ENCODE measurements at regions not wholly inside any gene's neighbourhood (a gene's known extent, or its start where the extent isn't known, plus 50 kb on each side); places are given as distances from the start of the nearest gene placed in this dataset.

- no peak for DNase-seq (ENCODE audit: low spot score)
- TF ChIP-seq, protein P1, sequence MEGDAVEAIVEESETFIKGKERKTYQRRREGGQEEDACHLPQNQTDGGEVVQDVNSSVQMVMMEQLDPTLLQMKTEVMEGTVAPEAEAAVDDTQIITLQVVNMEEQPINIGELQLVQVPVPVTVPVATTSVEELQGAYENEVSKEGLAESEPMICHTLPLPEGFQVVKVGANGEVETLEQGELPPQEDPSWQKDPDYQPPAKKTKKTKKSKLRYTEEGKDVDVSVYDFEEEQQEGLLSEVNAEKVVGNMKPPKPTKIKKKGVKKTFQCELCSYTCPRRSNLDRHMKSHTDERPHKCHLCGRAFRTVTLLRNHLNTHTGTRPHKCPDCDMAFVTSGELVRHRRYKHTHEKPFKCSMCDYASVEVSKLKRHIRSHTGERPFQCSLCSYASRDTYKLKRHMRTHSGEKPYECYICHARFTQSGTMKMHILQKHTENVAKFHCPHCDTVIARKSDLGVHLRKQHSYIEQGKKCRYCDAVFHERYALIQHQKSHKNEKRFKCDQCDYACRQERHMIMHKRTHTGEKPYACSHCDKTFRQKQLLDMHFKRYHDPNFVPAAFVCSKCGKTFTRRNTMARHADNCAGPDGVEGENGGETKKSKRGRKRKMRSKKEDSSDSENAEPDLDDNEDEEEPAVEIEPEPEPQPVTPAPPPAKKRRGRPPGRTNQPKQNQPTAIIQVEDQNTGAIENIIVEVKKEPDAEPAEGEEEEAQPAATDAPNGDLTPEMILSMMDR (IDR thresholded peaks at IDR 0.05; ENCODE audit: poor library complexity): no peak
- TF ChIP-seq EZH2phosphoT487 (IDR thresholded peaks at IDR 0.05; ENCODE audit: low read depth, severe bottlenecking, unreplicated experiment): no peak
- no peak for TF ChIP-seq EZH2 (IDR thresholded peaks at IDR 0.05; ENCODE audit: borderline replicate concordance)
- H3K36me3 ChIP-seq (replicated peaks; ENCODE audit: insufficient read depth, low read depth): no peaks in the 10 kb centered on the region
- H3K4me2 ChIP-seq: no peak overlapping the region
- H3K4me1 ChIP-seq (ENCODE audit: insufficient read depth): no peaks in the 10 kb centered on the region
- no peaks in the 10 kb centered on the region for H4K20me1 ChIP-seq (ENCODE audit: insufficient read depth, poor library complexity, severe bottlenecking)
- H2AFZ ChIP-seq: no peak overlapping the region
- H3K9me3 ChIP-seq (ENCODE audit: low read depth): no peaks in the 10 kb centered on the region
- no peaks in the 10 kb centered on the region for H3K79me2 ChIP-seq
- WGBS (ENCODE audit: low lambda C conversion rate, missing lambda C conversion rate): 85% methylated on average over 11 of the region's 11 CpGs
- no peak overlapping the region for H3K27ac ChIP-seq
- H3K9me2 ChIP-seq (replicated peaks; ENCODE audit: insufficient read depth): no peaks in the 10 kb centered on the region
- no peaks in the 10 kb centered on the region for H3K27me3 ChIP-seq
- H3K4me3 ChIP-seq: no peak overlapping the region
Observed at GRCh38 chr2:2733818-2734217, 402.7 kb upstream of the MYT1L start.

GRCh38 chr2:2732331-2733119, 401.4 kb upstream of the MYT1L start:
- TF ChIP-seq EZH2phosphoT487 (IDR thresholded peaks at IDR 0.05; ENCODE audit: low read depth, severe bottlenecking, unreplicated experiment) (no peak), EZH2 (IDR thresholded peaks at IDR 0.05; ENCODE audit: borderline replicate concordance) (no peak)
- TF ChIP-seq, protein P1 (IDR thresholded peaks at IDR 0.05; ENCODE audit: poor library complexity): no peak

GRCh38 chr2:2731816-2732284, 400.8 kb upstream of the MYT1L start:
- H2AFZ ChIP-seq: no peak overlapping the region
- no peak for DNase-seq (ENCODE audit: low spot score)
- no peaks in the 10 kb centered on the region for H3K4me1 ChIP-seq (ENCODE audit: insufficient read depth)
- no peaks in the 10 kb centered on the region for H4K20me1 ChIP-seq (ENCODE audit: insufficient read depth, poor library complexity, severe bottlenecking)
- H3K9me3 ChIP-seq (ENCODE audit: low read depth): no peaks in the 10 kb centered on the region
- WGBS (ENCODE audit: low lambda C conversion rate, missing lambda C conversion rate): 93% methylated on average over 19 of the region's 19 CpGs
- H3K36me3 ChIP-seq (replicated peaks; ENCODE audit: insufficient read depth, low read depth): no peaks in the 10 kb centered on the region
- TF ChIP-seq, protein P1 (IDR thresholded peaks at IDR 0.05; ENCODE audit: poor library complexity): no peak
- no peak for TF ChIP-seq EZH2phosphoT487 (IDR thresholded peaks at IDR 0.05; ENCODE audit: low read depth, severe bottlenecking, unreplicated experiment)
- no peak for TF ChIP-seq EZH2 (IDR thresholded peaks at IDR 0.05; ENCODE audit: borderline replicate concordance)
- H3K4me2 ChIP-seq: no peak overlapping the region
- H3K27ac ChIP-seq: no peak overlapping the region
- no peaks in the 10 kb centered on the region for H3K9me2 ChIP-seq (replicated peaks; ENCODE audit: insufficient read depth)
- H3K27me3 ChIP-seq: no peaks in the 10 kb centered on the region
- no peak overlapping the region for H3K4me3 ChIP-seq
- H3K79me2 ChIP-seq: no peaks in the 10 kb centered on the region

More at GRCh38 chr2:2732331-2733119, 401.4 kb upstream of the MYT1L start:
- Histone ChIP-seq H3K9me3 (ENCODE audit: low read depth) (no peaks in the 10 kb centered on the region), H3K79me2 (no peaks in the 10 kb centered on the region), H4K20me1 (ENCODE audit: insufficient read depth, poor library complexity, severe bottlenecking) (no peaks in the 10 kb centered on the region), H3K27ac (no peak overlapping the region), H2AFZ (no peak overlapping the region), H3K27me3 (no peaks in the 10 kb centered on the region), H3K4me2 (no peak overlapping the region), H3K36me3 (replicated peaks; ENCODE audit: insufficient read depth, low read depth) (no peaks in the 10 kb centered on the region), H3K4me1 (ENCODE audit: insufficient read depth) (no peaks in the 10 kb centered on the region), H3K9me2 (replicated peaks; ENCODE audit: insufficient read depth) (no peaks in the 10 kb centered on the region), H3K4me3 (no peak overlapping the region)
- 91% methylated on average over 17 of the region's 17 CpGs for WGBS (ENCODE audit: low lambda C conversion rate, missing lambda C conversion rate)
- DNase-seq (ENCODE audit: low spot score): no peak
